ENCODE measurements at regions not wholly inside any gene's neighbourhood (a gene's known extent, or its start where the extent isn't known, plus 50 kb on each side); places are given as distances from the start of the nearest gene placed in this dataset.

DNA sequence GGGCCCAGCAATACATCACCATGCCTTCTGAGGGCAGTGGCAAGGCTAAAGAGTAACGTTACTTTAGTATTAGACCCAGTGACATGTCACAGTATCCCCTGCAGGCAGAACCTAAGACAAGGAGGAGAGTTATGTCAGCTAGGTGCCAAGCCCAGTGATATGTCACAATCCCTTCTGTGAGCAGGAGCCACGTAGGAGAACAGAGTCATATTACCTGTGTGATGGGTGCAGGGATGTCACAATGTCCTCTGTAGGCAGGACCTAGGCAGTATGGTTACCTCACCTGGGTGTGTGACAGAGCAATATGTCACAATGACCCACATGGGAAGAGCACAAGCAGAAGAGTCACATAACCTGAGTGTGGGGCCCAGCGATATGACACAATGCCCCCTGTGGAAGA lies 121.8 kb downstream of the ZNF675 start:
- H3K27me3 ChIP-seq (replicated peaks; ENCODE audit: control insufficient read depth, insufficient read depth, low read length) = no peaks in the 10 kb centered on the region
- no peak for DNase-seq (ENCODE audit: extremely low read depth, insufficient read length)
- no peaks in the 10 kb centered on the region for H3K36me3 ChIP-seq (ENCODE audit: control insufficient read depth, insufficient read depth, low read length)
- H3K4me3 ChIP-seq (replicated peaks; ENCODE audit: low read depth, low read length) = no peak overlapping the region
- TF ChIP-seq, protein P1, sequence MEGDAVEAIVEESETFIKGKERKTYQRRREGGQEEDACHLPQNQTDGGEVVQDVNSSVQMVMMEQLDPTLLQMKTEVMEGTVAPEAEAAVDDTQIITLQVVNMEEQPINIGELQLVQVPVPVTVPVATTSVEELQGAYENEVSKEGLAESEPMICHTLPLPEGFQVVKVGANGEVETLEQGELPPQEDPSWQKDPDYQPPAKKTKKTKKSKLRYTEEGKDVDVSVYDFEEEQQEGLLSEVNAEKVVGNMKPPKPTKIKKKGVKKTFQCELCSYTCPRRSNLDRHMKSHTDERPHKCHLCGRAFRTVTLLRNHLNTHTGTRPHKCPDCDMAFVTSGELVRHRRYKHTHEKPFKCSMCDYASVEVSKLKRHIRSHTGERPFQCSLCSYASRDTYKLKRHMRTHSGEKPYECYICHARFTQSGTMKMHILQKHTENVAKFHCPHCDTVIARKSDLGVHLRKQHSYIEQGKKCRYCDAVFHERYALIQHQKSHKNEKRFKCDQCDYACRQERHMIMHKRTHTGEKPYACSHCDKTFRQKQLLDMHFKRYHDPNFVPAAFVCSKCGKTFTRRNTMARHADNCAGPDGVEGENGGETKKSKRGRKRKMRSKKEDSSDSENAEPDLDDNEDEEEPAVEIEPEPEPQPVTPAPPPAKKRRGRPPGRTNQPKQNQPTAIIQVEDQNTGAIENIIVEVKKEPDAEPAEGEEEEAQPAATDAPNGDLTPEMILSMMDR (IDR thresholded peaks at IDR 0.05; ENCODE audit: insufficient read depth, low read length, poor library complexity, severe bottlenecking) = no peak

DNA sequence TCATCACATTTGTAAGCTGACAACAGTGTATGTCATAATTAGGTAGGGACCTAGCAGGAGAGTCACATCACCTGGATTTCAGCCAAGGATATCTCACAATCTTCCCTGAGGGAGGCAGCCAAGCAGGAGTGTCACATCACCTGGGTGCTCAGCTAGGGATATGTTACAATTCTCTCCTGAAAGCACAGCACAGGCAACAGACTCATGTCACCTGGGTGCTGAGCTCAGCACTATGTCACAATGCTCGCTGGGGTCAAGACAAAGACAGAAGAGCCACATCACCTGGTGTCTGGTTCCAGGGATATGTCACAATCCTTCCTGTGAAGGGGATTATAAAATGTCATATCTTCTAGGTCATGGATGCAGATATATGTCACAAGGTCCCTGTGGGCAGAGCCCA lies 123.7 kb downstream of the ZNF675 start:
- no peak for DNase-seq (ENCODE audit: extremely low read depth, insufficient read length)
- Histone ChIP-seq H3K36me3 (ENCODE audit: control insufficient read depth, insufficient read depth, low read length) (no peaks in the 10 kb centered on the region), H3K27me3 (replicated peaks; ENCODE audit: control insufficient read depth, insufficient read depth, low read length) (no peaks in the 10 kb centered on the region), H3K4me3 (replicated peaks; ENCODE audit: low read depth, low read length) (no peak overlapping the region)
- TF ChIP-seq, protein P1 (IDR thresholded peaks at IDR 0.05; ENCODE audit: insufficient read depth, low read length, poor library complexity, severe bottlenecking) = no peak

DNA sequence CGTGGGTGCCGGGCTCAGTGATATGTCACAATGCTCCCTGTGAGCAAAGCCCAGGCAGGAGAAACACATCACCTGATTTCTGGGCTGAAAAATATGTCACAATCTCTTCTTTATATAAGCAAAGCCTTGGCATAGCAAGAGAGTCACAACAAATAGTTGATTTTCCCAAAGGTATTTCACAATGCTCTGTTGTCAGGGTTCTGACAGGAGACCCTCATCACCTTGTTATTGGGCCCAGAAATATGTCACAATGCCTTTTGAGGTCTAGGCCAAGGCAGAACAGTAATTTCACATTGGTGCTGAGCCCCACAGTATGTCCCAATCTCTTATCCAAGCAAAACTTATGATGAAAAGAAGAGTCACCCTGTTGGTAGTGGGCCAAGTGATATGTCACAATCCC lies 125.7 kb downstream of the ZNF675 start:
- H3K36me3 ChIP-seq (ENCODE audit: control insufficient read depth, insufficient read depth, low read length) = no peaks in the 10 kb centered on the region
- H3K27me3 ChIP-seq (replicated peaks; ENCODE audit: control insufficient read depth, insufficient read depth, low read length) = no peaks in the 10 kb centered on the region
- TF ChIP-seq, protein P1 (IDR thresholded peaks at IDR 0.05; ENCODE audit: insufficient read depth, low read length, poor library complexity, severe bottlenecking) = no peak
- no peak for DNase-seq (ENCODE audit: extremely low read depth, insufficient read length)
- no peak overlapping the region for H3K4me3 ChIP-seq (replicated peaks; ENCODE audit: low read depth, low read length)

DNA sequence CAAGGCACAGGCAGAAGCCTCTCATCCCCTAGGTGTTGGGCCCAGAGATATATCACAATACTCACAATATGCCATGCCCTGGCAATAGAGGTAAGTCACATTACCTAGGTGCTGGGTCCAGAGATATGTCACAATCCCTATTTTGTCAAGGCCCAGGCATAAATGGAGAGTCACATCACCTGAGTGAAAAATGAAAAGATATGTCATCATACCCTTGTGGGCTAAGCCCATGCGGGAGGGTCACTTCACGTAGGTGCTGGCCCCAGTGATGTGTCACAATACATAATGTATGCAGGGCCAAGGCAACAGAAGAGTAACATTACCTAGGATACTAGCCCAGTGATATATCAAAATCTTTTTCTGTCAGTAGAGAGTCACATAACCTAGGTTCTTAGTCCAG lies 127.0 kb downstream of the ZNF675 start:
- Histone ChIP-seq H3K36me3 (ENCODE audit: control insufficient read depth, insufficient read depth, low read length) (no peaks in the 10 kb centered on the region), H3K4me3 (replicated peaks; ENCODE audit: low read depth, low read length) (no peak overlapping the region), H3K27me3 (replicated peaks; ENCODE audit: control insufficient read depth, insufficient read depth, low read length) (no peaks in the 10 kb centered on the region)
- TF ChIP-seq, protein P1 (IDR thresholded peaks at IDR 0.05; ENCODE audit: insufficient read depth, low read length, poor library complexity, severe bottlenecking) = no peak
- DNase-seq (ENCODE audit: extremely low read depth, insufficient read length) = no peak

DNA sequence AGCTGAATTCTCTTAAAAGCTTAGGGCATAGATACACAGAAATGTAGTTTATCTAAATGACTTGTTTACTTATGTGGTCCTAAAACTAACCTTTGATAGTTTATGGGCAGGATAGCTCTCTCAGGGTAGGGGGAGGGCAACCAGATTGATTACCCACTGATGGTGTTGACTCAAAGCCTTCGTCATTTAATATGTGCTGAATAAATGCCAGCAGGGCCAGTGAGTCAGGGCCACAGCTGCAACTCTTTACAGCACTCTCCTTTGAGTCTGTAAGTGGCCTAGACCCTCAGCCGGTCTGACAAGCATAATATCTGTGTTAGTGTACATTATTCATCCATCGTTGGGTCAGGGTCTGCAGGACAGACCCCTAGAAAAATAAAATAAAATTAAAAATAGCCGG lies 128.5 kb downstream of the ZNF675 start:
- DNase-seq (ENCODE audit: extremely low read depth, insufficient read length) = no peak
- no peak overlapping the region for H3K4me3 ChIP-seq (replicated peaks; ENCODE audit: low read depth, low read length)
- no peaks in the 10 kb centered on the region for H3K36me3 ChIP-seq (ENCODE audit: control insufficient read depth, insufficient read depth, low read length)
- TF ChIP-seq, protein P1 (IDR thresholded peaks at IDR 0.05; ENCODE audit: insufficient read depth, low read length, poor library complexity, severe bottlenecking) = no peak
- no peaks in the 10 kb centered on the region for H3K27me3 ChIP-seq (replicated peaks; ENCODE audit: control insufficient read depth, insufficient read depth, low read length)

DNA sequence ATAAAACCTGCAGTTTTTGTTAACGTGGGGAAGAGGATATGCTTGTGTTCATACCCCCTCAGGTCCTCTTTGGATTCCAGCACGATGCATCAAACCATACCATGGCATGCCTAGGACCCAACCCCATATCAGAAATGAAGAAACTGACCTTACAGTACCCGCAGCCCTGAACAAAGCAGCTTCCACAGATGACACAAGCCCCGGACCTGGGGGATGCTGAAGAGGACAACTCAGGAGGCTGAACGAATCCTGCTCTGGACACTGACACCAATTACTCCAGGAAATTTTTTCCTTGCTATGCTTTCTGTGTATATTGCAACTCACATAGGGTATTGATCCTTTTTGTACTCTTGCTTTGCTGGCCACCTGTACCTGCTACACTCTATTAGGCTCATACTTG lies 129.6 kb downstream of the ZNF675 start:
- H3K27me3 ChIP-seq (replicated peaks; ENCODE audit: control insufficient read depth, insufficient read depth, low read length) = no peaks in the 10 kb centered on the region
- TF ChIP-seq, protein P1 (IDR thresholded peaks at IDR 0.05; ENCODE audit: insufficient read depth, low read length, poor library complexity, severe bottlenecking) = no peak
- DNase-seq (ENCODE audit: extremely low read depth, insufficient read length) = no peak
- H3K36me3 ChIP-seq (ENCODE audit: control insufficient read depth, insufficient read depth, low read length) = no peaks in the 10 kb centered on the region
- H3K4me3 ChIP-seq (replicated peaks; ENCODE audit: low read depth, low read length) = no peak overlapping the region

All from GM06990 (cell line).